SH-SY5Y (cell line): ENCODE measurements at regions not wholly inside any gene's neighbourhood (a gene's known extent, or its start where the extent isn't known, plus 50 kb on each side); places are given as distances from the start of the nearest gene placed in this dataset.

Experiments
- GATA2 ChIP-seq: IDR thresholded peaks from 2 replicates; pipeline ENCODE4 v1.6.1; 2011; ENCODE audit warnings: mild to moderate bottlenecking, low read depth, low read length
- GATA3 ChIP-seq: IDR thresholded peaks from 2 replicates; pipeline ENCODE4 v1.6.1; 2011; ENCODE audit warnings: low read depth, mild to moderate bottlenecking, low read length, moderate library complexity

DNA sequence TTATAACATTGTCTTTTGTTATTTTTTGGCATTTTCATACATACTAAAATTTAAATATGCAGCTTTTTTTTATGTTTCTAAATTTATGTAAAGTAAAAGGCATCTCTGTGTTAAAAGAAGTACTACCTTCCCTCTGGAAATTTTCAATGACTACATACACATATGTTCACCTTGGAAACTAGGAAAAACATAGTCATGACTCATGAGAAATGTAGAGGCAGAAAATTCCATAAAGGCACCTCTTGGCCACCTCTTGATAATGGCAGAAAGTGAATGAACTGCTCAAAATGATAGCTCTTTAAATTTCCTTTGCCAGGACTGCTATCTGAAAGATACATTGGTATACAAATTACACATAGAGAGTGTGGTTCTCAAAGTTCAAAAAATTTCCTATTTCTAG, 889.1 kb upstream of the ZEB2 start:
- TF ChIP-seq GATA2 (no peak), GATA3 (no peak)

DNA sequence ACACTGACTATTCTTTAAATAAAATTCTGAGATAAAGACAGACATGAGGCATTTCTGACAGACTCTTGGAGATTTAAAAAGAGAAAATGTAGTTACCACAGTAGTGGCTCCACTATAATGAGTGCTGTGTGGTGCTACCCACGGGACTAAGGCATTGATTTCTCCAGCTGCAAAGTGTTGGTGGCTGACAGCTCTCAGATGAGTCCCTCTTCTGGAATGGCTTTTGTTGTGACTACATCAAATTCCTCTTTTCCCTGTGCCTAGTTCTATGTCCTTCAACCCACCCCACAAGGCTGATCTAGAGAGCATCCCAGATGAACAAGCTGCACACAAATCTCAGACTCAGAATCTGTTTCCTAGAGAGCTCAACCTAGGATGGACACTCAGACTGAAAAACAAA, 884.8 kb upstream of the ZEB2 start:
- no peak for TF ChIP-seq GATA3
- no peak for TF ChIP-seq GATA2

DNA sequence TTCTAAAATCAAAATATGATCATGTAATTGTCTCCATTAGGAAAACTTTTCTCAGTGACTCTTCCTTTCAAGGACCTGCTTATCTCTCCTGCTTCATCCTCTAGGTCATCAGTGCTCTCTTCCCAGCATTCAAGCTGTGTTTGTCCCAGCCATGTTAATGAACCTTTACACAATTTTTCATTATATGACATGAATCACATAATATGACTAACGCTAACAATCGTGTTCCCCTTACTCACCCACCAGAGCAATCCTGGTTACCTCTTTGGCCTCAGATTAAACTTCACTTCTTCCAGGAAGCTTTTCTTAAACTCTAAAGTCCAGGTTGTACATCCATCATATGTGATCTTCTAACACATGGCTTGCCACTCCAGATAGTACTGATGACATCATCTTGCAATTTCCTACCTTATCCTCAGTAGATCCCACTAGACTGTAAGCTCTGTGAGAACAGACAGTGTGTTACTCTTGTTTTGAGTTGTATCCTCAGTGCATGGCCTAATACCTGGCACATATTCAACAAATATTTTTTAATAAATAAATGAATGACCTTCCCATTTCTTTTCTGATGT, 882.9 kb upstream of the ZEB2 start:
- TF ChIP-seq GATA2 (no peak), GATA3 (no peak)

DNA sequence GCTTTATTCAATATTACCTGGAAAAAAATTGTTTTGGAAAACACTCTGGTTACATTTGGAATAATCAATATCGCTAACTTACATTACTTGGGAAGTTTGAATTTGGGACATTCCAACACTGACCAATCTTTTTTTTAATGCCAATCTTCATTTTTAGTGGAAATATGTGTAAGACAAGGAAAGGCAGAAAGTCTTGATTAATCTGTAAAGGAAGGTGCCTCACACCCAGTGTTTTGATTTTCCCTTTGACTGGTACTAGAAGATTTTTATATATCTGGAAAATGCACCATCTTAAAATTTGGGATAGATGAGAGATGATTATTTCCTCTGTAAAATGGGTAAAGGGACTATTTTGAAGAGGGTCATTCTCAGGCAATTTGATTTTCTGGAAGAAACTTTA, 879.2 kb upstream of the ZEB2 start:
- TF ChIP-seq GATA3: no peak
- TF ChIP-seq GATA2: no peak

DNA sequence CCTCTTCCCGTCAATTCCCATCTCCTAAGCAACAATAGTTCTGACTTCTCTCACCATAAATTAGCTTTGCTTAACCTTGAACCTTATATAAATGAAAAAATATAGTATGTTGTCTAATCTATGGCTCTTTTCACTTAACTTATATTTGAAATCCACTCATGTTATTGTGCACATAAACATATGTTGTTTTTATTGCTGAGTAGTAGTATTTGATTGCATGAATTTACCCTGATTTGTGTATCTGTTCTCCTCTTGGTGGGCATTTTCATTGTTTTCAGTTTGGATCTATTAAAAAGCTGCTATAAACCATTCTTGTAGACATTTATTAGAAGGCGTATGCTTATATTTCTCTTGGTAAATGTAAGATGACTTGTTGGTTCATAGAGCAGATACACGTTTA, 874.3 kb upstream of the ZEB2 start:
- TF ChIP-seq GATA2: no peak
- TF ChIP-seq GATA3: no peak

DNA sequence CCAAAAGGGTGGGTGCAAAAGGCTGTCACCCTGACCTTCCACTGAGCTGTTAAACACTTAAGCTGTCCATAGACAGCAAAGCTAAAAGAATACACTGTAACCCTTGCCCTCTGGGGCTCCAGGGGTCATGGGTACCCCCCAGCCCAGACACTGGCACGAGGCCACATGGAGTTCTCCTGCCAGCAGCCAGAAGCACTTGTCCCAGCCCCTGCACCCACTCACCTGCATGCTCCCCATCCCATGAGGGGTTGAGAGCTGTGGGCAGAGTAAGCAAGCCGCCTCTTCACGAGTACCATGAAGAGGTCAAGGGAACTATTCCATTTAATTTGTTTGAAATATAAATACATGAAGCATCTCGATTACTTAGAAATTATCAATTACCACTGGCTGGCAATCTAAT, 867.1 kb upstream of the ZEB2 start:
- TF ChIP-seq GATA2: no peak
- no peak for TF ChIP-seq GATA3

DNA sequence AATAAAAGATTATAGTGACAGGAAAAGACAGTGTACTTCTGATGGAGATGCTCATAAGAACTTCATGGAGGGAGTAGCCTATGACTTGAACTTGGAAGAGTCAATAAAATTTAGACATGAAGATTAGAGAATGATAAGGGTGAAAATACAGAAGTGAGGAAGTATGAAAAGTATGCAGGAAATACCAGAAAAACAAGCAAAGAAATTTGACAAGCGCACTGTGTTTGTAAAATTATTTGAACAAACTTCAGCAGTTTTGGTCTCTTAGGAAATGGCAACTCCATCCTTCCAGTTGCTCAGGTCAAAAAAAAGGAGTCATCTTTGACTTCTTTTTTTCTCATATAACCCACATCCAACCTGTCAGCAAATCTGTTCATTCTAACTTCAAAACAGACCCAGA, 864.0 kb upstream of the ZEB2 start:
- TF ChIP-seq GATA2 (no peak), GATA3 (no peak)

DNA sequence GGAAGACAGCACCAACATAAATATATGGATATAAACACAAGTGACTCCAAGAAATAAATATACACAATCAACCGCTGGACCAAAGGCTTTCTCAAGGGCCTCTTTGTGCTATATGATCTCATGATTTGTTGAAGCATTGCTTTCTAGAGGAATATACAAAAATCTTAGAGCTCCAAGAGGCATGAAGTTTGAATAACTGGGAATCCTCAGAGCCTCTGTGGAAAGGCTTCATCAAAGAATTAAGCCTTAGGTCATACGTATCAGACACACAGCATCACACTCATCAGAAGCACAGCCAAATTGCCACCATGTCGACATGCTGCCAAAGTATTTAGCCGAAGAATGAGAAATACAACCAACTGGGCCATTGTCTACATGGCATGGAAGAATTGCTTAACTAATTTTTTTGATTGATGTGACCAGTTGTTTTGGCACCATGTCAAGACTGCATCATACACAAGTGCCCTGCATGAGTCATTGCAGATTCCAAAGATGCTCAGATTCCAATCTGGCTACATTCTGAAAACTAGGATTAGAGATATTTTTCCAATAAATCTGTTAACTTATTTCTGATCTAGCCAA, 860.6 kb upstream of the ZEB2 start:
- no peak for TF ChIP-seq GATA3

DNA sequence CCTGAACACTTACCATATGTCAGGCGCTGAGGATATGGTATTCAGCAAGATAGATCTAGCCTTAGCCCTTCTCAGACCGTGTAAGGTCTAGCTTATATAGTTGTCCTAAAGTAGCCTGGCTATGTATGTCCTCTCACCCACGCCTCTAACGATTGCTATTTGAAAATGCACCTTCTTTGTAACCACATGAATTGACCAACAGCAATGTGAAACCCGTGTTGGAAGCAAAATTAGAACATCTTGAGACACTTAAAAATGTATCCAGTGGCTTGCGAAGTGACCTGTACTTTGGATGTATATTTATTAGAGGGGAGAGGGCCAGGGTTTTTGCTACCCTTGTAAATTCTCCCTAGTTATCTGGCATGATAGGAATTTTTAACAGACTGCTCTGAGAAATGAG, 860.0 kb upstream of the ZEB2 start:
- TF ChIP-seq GATA3 (no peak), GATA2 (no peak)

DNA sequence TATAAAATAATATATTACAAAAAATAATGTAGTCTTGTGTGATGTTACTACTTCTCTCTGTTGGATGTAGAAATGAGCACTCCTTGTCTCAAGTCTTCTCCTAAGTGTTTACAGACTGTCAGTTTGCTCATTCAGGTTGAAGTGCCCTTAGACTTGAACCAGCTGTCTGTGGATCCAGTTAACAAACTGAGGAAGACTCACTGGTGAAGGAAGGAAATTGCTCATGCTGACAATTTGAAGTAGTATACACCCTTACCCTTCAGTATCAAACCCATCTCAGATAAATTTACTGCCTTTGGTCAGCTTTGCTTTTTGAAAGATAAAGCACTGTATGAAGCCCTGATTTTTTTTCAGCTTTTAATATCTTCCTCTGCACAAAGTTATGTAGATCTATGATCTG, 854.2 kb upstream of the ZEB2 start:
- TF ChIP-seq GATA2 (no peak), GATA3 (no peak)

DNA sequence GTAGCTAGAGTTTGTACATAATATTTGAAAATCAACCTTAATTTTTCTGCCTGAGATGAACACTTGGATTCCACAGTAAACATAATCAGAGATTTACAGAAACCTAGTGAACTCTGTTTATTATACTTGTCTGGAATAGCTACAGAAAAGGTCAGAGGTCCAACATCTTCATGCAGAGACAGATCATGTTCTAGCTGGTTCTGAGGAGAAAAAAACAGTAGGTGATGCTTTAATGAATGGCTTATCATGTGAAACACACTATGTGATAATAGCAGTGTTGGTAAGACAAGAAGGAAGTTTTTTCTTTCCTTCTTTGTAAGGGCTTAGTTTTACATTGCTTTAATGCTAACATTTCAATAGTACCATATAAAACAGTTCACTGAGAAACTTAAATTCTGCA, 846.4 kb upstream of the ZEB2 start:
- no peak for TF ChIP-seq GATA3
- TF ChIP-seq GATA2: no peak

DNA sequence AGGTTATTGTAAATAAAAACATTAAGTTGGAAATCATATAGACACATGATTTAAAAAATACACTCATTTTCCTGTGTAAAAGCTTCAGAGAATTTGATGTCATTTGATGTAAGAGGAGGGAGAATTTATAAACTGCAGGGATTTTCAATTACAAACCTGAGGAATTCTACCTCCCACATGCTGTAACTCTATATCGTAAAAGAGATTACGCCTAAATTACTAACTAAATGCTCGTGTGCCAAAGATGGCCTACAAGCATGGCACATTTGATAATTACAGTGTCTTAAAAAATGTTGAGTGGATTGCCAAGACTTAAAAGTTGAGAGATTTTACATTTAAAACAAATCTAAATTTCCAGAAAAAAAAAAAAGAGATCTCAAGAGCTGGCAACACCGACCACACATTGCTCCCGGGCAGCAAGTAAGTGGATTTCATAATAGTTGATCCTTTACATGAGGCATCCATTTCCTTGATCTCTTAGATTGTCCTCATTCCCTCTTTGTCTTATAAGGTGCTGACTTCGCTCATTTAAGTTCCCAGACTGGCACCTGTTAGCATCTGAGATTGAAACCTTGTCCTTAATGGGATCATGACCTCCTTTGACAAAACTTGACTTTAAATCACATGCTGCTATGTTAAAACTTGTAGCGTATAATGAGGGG, 840.3 kb upstream of the ZEB2 start:
- TF ChIP-seq GATA2: no peak
- TF ChIP-seq GATA3: no peak

DNA sequence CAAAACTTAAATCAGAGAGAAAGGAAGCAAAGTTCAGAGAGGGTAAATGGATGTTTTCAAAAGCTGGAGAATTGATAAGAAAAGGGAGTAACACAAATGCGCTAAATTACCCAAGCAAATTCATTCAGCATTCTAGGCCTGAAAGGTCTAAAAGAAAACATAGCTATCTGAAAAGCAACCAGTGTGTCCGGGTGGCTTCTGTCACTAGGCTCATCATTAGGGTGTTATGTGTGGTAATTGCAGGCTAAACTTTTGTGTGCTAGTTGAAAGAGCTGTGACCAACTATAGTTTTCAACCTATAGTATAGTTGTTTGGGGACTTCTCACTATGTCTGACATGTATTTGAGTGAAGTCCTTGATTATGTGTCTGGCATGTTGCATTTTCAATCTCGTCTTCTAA, 839.6 kb upstream of the ZEB2 start:
- TF ChIP-seq GATA3: no peak
- no peak for TF ChIP-seq GATA2

DNA sequence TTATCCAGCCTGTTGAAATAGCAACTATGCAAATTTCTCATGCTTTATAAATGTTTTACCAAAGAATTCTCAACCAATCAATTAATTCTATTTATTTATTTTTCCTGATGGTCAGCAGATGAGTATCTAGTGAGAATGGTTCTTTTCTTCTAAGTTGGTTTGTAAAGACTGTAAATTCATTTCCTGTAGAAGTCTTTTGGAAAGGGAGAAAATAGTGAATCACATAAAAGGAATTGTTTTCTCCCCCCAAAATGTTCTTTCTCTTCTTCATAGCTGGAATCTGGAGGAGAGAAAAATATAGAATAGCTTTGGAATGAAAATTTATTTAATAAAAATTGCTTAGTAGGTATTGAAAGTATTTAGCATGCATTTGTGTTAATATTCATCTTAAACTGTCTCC, 836.1 kb upstream of the ZEB2 start:
- no peak for TF ChIP-seq GATA3
- TF ChIP-seq GATA2: no peak

DNA sequence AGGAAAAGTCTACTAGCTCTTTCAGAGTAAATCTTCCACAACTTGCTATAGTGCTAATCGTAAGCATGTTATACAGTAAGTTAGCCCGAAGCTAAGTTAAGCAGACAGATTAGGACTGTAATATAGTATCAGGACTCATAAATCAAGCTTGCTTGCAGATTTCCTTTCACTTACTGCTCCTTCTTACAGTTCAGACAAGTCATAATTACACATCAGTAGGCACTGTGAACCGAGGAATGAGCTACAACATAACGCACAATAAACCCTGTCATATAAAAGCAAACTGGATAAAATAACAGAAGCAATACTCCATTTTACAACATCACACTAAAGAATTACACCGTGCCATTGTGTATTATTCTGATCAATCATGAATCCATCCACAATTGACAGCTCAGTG, 832.6 kb upstream of the ZEB2 start:
- no peak for TF ChIP-seq GATA2
- no peak for TF ChIP-seq GATA3
